Activated CD4-positive, CD25-positive, alpha-beta regulatory T cell treated with anti-CD3 and anti-CD28 coated beads, Interleukin-2, amount 50 U/mL, for 24 hours (primary cell): ENCODE measurements at regions not wholly inside any gene's neighbourhood (a gene's known extent, or its start where the extent isn't known, plus 50 kb on each side); places are given as distances from the start of the nearest gene placed in this dataset.
A peak's percentile ranks its signal among the peaks of the same experiment; 100 is the strongest.

Experiments
- ATAC-seq, 2 donors: fragments of 150-1000 bp; cut with Tn5 transposase; one replicate each; pipeline ENCODE4 v1.10.0; 2021; ENCODE audit warnings: mild to moderate bottlenecking in 1 of 2, moderate library complexity in 1 of 2

DNA sequence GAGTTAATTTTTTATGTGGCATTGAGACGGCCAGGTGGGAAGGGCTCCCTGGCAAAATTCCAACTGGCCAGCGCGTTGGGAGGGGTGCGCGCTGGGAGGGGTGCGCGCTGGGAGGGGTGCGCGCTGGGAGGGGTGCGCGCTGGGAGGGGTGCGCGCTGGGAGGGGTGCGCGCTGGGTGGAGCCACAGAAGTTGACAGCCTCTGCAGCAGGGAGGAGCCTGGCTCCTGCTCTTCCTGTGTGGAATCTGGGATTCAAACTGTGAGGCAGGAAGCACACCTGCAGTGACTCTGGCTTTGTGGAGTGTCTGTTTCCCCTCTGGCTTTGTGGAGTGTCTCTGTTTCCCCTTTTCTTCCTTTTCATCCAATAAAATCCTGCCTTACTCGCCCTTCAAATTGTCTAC lies 147.9 kb upstream of the CBLN2 start:
- ATAC-seq: no peak

DNA sequence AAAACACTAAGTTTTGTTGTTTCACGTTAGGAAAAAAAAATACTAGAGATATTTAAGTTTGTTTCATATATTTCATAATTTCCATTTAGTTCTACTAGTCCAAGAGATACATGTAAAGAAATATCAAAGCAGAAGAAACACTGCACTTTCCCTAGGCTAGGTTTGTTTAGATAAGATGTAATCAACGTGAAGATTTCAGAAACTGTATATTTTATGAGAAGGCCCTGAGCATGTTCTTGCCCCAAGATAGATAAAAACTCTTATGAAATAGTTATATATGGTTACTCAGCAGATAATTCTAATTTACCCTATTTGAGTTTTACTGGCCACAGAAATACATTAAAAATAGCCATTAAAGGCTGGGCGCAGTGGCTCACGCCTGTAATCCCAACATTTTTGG lies 143.6 kb upstream of the CBLN2 start:
- no peak for ATAC-seq

DNA sequence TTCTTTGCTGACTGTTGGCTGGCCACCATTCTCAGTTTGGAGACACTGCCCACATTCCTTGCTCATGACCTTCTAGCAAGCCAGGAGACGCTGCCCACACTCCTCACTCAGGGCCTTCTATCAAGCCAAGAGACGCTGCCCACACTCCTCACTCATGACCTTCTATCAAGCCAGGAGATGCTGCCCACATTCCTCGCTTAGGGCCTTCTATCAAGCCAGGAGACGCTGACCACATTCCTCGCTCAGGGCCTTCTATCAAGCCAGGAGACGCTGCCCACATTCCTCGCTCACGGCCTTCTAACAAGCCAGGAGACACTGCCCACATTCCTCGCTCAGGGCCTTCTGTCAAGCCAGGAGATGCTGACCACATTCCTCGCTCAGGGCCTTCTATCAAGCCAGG lies 131.3 kb upstream of the CBLN2 start:
- no peak for ATAC-seq

DNA sequence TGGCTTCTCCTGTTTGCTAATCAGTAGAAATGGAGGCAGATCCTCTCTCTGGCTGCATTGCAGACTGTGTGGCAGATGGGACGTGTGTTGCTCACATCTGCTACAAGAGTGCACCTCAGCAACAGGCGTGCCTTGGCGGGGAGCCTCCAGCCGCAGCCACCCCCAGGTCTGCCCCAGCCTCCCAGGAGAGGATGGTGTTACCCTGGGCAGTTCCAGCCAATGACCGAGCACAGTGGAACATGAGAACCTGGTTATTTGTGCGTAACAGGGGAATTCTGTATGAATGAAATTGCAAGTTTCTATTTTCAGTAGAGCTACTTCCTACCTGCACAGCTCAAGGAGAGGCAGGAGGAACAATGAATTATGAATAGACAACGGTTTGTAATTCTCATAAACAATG lies 130.6 kb upstream of the CBLN2 start:
- peak; percentile 35 to 41 for ATAC-seq

DNA sequence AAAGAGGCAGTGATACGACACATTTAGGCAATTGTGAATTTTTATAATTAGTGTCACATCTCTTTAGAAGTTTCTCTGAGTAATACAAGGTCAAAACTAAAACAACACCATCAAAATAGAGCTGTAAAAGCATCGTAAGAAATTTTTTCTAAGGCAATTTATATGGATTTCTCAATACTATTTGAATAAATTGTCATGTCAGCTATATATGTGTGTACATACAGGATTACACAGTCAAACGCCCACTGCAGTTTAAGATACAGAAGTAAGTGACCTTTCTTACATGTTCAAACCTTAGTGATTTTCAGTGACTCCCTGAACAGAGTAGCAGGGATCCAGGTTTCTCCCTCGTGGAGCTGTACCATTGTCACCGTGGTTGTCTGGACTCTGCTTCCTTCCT lies 129.1 kb upstream of the CBLN2 start:
- no peak for ATAC-seq

DNA sequence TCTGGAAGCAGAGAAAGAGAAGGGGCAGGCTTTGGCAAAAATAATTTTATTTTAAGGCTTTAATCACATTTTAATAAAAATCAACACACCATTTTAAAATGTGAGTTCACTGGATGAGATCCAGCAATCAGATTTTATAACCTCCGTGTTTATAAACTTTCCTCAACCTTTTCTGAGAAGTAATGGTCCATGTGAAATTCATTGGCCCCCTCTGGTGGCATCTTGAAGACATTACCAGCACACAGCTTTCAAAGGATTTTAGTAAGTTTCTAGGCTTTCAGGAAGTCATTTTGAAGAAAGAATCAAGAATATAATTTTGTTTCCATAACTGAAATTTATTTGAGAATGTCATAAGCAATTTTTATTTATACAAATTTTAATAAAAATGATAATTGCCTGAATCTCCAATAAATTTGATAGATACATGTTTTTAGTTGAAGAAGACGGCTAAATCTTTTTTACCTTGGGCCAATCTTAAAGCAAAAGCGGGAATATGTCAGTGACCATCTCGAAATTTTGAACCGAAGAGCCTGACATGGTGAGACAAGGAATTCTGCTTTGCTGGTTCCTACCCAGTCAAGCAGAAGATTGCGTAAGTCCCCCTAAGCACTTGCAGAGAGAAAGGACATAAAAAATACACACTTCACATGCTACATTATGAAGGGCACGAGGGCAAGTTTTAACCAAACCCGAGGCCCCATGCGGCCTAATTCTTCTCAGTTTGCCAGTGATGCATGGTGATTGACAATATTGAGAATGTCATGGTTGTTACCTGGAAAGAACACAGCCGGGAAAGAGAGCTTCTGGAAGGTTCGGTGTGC lies 128.4 kb upstream of the CBLN2 start:
- ATAC-seq: no peak

DNA sequence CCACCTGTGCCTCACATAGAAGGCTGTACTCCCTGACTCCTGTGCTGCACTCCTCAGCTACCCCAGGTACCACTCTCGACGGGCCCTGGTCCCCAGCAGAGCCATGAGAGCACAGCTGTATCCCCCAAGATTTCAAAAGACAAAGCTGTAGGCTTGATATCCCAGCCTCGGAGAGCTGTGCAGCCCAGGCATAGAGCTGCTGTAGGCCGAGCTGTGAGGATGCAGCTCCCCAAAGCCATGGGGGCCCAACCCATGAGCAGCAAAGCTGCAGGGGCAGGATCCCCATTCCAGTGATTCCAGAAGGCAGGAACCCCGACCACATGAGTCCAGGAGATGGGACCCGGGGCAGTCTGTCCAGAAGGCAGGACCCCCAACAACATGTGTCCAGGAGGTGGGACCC lies 123.8 kb upstream of the CBLN2 start:
- ATAC-seq: no peak

DNA sequence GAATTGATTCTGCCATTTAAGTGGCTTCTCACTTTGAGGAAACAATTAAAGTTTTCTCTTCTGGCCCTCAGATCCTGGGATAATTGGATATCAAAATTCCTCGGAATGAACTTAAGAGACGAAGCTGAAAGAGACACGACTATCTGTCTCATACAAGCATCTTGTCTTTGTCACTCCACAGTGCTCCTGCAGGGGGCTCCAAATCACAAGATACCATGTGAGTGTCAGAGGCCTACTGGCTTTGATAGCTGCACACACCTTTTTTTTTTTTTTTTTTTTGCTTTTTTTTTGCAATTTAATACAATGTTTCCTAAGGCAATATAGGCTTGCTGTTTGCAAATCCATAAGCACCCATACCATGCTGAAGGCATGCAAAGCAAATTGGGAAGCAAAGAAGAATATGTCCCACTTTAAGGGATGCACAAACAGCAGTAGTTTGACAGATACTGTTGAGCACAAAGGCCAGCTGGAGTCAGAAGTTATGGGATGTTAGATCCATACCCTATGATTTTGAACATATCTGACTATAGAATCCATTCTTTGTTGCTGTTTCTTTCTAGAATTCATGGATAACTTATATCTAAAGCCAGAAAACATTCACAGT lies 109.0 kb upstream of the CBLN2 start:
- ATAC-seq: no peak

DNA sequence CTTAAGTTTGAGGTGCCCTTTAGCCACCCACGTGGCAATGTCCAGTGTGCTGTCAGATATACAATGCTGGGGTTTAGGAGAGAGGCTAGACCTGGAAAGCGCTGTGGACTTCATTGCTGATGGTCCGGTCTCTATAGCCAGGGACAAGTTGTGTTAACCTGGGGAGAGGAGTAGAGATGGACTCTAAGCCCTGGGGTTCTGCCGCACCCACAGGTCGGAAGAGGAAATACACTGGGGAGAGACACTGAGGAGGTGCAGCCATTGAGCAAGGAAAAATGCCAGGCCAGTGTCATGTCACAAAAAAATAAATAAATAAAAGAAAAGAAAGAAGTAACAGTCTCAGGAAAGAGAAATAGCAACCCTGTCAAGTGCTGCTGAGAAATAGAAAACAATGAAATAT lies 106.9 kb upstream of the CBLN2 start:
- ATAC-seq: no peak

DNA sequence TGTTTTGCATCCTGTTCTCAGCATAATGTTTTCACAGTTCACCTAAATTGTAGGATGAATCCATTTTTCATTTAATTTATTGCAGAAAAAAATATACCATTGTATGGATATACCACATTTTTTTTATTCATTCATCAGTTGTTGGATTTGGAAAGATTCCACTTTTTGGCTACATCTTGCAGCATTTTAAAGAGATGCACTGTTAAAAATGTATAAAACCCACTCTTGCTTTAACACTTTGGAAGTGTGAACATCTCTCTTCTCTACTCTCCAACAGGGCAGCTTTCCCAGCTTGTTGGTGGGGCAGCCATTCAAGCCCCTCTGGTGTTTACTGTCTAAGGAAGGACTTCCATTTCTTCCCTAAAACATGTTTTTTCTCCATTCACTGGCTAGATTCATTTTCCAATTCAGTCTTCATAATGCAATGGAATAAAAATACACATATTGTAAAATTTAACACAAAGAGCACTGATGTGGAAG lies 104.4 kb upstream of the CBLN2 start:
- no peak for ATAC-seq

DNA sequence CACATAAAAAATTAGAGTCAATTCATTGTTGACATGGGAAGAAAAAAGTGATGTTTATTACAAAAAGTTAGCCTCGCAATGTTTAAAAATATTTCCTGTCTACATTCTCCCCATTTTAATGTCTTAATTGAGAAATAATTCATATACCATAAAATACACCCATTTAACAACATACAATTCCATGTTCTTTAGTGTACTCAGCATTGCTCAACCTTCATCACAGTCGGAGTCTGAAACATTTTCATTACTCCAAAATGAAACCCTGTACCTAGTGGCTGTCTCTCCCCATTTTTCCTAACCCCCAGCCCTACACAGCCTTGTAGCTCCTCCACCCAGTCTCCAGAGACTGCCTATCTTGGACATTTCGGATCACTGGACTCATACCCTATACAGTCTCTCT lies 103.9 kb upstream of the CBLN2 start:
- no peak for ATAC-seq

DNA sequence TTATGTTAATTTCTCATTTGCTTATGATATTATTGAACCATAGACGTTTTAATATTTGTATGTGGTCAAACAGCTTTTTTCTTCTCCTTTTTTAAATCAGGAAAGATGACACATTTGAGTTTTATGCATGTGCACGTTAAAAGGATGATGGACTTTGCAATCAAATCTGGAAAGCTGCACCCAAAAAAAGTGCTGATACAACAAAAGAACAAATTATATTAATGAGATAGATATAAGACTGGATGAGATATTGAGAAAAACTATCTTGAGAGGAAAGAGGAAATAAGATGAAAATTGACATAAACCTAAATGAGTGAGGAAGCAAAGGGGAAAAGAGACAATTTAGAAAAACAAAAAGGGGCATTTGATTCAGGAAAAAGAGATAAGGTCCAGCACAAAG lies 96.4 kb upstream of the CBLN2 start:
- no peak for ATAC-seq

DNA sequence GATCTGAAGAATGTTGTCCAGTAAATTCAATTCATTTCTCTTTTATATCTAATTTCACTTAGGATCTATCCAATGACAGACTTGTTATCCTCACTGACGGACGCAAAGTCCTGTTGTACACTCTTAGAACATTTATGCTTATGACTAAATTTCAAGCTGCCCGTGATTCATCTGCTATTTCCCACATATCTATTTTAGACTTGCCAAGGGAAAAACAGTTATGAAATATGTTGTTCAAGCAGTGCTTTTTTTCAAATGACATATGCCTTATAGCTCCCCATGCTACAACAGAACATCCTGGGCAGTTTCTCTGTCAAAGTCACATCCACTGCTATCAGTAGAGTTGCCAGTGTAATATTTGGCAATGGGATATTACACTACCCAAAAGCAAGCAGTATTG lies 94.2 kb upstream of the CBLN2 start:
- ATAC-seq: no peak

DNA sequence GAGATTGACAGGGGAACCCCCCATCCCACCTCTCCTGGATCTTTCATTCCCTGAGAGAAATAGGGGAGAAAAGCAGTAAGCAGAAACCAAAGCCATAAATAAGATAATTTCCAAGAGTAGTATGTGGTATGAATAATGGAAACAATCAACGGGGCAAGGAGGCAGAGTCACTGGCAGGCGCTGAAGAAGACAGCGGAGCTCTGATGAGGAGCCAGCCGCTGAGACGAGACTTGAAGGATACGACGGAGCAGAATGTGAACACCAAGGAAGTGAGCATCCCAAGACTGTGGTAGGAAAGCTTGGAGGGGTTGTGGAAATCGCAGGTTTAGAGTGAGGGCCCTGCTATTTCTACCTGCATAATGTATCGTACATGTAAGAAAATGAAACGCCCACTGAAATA lies 93.6 kb upstream of the CBLN2 start:
- ATAC-seq: no peak

DNA sequence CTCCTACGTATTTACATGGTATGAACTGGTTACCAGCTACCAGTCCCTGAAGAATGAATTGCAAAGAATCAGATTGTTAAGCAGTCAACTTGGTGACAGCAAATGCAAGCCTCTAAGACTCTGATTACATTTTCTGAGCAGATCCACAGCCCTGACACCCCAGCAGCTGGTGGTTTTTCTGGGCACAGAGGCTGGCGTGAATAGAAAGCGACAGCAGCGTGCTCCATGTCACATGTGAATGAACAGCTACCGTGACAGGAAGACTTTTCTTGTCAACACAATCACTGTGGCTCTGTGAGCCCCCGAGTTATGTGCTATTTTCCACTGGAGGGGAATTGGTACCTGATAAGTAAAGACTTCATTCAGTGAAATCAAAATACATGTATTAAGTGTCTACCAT lies 93.2 kb upstream of the CBLN2 start:
- ATAC-seq: no peak

DNA sequence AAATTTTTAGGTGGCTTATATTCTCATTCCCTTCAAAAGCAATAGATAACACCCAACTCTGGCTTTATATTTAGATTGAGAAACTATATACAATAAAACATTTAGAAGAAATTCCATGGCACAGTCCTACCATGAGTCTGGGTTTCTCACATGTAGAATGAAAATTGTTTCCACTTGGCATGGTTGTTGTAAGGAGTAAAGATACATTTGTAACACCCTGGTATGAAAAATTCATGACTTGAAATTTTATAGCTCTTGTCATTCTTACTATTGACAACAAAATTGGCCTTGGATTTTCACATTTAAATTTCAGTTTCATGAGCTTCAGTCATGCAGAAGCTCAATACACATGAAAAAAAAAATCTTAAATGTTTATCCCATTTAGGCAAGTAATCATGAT lies 92.5 kb upstream of the CBLN2 start:
- ATAC-seq: no peak

DNA sequence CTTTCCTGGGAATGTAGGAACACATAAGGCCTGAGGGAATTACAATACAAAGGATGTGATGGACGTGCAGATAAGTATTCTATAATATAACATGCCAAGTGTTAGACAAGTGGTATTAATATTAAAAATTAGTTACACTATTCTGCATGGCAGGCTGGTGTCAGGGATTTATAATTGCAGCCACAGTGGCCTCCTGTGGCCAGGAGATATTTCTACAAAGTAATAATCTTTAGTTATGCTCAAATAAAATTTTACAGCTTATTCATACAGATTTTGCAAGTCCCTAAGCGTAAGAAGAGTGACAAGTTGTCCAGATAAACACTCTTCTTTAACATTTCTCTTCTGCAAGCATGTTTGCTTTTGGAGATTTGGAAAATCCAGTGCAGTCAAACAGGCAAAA lies 90.4 kb upstream of the CBLN2 start:
- no peak for ATAC-seq

DNA sequence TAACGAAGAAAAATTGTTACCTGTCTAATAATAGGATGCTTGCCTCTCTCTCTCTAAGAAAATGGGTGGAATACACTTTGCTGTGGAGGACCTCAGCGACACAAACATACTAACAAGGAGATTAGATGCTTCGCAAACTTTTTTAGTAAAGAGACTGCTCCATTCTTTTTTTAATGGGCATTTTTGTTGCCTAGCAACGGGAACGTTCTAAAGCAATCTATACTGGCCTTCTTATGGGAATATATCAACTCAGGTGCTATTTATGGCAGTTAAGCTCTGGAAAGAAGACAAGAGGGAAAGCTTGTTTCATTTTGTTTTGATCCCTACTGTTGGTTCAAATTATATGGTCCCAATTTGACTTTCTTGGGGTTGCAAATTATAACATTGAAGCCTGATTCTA lies 86.8 kb upstream of the CBLN2 start:
- ATAC-seq: no peak

DNA sequence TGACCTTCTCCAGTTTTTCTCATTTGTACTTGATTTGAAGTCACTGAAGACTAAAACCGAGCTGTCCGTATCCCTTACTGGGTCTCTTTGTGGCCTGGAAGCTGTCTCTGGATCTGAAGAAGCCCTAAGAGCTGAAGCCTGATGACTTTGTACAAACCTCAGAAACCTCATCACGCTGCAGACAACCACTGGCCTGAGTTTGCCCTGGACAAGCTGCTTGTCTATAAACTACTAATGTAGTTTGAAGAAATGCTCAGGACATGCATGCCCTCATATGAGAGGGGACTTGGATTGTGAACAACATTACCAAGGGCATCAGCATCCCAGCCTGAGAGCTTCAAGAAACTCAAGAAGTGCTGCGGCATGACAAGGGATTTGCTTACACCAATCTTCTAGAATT lies 79.3 kb upstream of the CBLN2 start:
- ATAC-seq: no peak

DNA sequence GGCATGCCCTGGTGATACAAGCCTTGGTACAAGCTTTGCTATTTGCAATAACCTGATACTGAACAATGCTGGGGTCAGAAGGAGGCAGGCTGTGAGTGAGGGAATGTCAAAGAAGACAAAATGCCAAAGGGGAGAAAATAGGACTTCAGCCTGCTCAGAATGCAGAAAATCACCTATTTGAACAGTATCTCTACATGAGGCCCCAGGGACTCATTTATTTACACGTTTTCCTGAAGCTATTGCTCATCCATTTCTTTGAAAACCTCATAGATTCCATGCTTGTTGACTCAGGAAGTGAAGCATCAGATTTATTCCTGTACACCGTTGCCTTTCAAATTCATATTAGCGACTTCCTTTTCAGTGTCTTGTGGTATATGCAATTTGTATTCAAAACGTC lies 69.4 kb upstream of the CBLN2 start:
- no peak for ATAC-seq

DNA sequence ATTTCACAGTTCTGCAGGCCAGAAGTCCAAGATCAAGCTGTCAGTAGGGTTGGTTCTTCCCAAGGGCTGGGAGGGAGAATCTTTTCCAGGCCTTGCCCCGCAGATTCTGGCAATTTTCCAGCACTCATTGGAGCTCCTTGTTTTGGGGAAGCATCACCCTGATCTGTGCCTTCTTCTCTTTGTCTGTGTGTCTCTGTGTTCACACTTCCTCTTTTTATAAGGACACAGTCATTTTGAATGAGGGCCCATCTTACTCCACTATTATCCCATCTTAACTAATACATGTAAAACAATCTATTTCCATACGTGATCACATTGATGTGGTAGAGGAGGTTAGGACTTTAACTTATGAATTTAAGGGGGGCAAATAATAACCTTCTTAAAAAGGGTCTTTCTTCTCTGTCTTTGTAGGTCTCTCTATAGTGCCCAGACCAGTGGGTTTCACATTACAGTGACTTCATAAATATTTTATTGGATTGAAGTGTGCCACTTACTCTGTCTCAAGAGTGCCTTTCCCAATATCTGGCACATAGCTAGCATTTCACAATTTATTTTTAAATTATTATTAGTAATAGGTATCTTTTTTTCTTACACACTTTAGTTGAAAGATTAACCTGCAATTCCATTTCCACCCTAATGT lies 68.9 kb upstream of the CBLN2 start:
- no peak for ATAC-seq

DNA sequence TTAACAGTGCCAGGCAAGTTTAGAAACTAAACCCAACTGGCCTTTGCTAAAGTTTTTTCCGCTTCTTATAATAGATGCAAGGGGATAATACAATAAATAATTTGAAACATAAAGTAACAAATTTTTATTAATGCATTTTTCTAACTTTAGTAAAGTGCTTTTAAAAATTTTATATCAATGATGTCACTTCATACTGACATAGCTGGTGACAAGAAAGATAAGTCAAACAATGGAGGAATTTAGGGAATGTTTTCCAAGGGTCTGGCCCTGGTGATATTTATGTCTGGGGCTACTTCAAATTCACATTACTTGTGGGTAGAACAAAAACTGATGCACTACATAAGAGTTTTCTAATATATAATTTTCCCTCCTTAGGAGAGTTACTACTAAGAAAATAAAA lies 61.2 kb upstream of the CBLN2 start:
- no peak for ATAC-seq

DNA sequence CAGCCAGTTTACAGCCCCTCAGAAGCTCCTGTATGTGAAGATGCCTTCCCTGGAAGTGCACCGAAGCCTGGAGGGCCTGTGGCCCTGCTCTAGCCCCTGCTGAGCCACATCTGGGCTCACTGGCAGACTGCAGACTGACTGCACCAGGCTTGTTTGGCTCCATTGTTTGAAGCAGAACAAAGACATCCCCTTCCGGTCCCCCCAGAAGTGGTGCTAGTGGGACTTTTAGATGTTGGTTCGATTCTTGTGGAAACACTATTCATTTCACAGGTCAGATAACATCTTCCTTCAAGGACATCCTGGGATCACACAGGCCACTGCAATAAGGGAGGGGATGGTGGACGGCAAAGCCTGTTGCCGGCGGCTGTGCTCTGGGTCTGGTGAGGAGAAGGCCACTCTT lies 57.8 kb upstream of the CBLN2 start:
- no peak for ATAC-seq

DNA sequence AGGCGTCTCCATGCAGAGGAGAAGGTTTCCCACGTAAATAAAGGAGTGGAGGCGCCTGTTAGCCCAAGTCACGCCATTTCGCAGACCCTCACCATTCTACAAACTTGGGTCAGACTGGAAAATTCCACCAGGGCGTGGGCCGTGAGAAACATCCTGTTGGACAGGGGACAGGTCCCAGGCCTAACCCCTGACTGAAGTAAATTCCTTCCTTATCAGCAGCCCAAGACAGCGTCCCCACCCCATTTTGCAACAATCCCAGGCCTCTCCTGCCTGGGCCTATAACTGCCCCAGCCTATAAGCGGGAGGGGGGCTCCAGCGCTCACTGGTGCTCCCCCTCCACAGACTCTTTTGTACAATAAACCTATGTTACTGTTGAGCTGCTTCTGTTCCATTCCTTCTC lies 57.3 kb upstream of the CBLN2 start:
- ATAC-seq: no peak
